SK-MEL-5 (cell line): ENCODE measurements at regions not wholly inside any gene's neighbourhood (a gene's known extent, or its start where the extent isn't known, plus 50 kb on each side); places are given as distances from the start of the nearest gene placed in this dataset.
"Not testable (repeated sequence)": the region's sequence is repeated elsewhere in the genome, so short reads cannot be mapped to it uniquely, and the experiment has no call there.

Experiments
- DNase-seq: peaks from one replicate; pipeline ENCODE4 v3.0.0-alpha.2; 2016; ENCODE audit warnings: low read depth, low spot score
- in situ Hi-C: cut with HindIII; loops from 2 replicates; pipeline ENCODE4 v1.10.0; 2016; ENCODE audit warnings: low sequenced_read_pairs, high pct_unique_total_duplicates, low pct_unique_long_range_greater_than_20kb

DNA sequence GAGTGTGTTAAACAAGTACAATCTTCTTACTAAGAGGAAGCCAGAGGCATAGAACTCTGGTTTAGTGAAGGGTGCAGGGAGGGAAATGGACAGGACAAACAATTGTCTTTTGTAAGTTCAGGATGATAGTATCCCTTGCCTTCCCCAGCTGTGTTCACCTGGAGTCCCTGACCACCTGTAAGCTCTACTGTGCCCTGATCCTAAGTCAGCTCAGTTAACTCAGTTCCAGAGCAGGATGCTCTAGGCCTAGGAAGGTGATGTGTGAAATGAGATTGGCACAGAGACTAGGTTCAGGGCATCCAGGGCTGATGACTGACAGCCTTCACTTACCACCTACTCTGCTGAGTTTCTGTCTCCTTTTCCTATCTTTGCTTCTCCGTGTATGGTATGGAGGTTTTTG lies 333.0 kb downstream of the SUCLG1 start:
- in situ Hi-C loops: no loop called here
- no peak for DNase-seq

- no peak for DNase-seq
- in situ Hi-C loops: no loop called here
These were observed 342.9 kb downstream of the SUCLG1 start for GRCh38 chr2:84116143-84116542.

DNA sequence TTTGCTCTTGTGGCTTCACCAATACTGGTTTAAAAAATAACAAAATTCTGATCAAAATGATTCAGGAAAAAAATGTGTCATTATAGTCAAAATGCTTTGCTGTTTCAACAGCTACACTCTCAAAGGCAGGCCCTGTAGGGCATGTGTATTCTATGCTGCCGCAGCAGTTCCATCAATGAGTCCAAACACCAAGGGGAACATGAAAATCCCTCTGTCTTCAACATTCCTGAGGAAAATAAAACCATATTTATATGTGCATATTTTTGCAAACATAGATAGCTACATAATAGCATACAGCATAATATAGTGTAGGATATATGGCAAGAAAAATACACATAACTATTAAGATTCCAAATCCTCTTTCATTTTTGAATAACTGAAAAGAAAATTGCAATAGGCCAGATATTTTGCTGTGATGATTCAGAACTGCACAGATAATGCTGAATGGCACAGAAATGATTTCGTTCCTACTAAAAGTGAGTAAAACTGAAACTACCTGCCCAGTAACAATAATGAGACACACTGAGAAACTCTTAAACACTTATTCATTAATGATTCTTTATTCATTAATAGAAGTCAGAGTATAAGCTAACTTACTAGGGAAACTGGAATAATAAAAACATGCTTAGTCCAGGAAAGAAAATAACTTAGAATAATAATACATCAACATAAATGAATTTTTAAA lies 343.8 kb downstream of the SUCLG1 start:
- in situ Hi-C loops: no loop called here
- DNase-seq: no peak

- in situ Hi-C loops, DNase-seq: not testable (repeated sequence)
These were observed 355.1 kb downstream of the SUCLG1 start for GRCh38 chr2:84103816-84104527.

- in situ Hi-C loops: no loop called here
These were observed 356.8 kb downstream of the SUCLG1 start for GRCh38 chr2:84102274-84102673.

GRCh38 chr2:84088656-84089055 lies 370.4 kb downstream of the SUCLG1 start:
- in situ Hi-C loops: no loop called here

More at GRCh38 chr2:84102274-84102673, 356.8 kb downstream of the SUCLG1 start:
- no peak for DNase-seq

DNA sequence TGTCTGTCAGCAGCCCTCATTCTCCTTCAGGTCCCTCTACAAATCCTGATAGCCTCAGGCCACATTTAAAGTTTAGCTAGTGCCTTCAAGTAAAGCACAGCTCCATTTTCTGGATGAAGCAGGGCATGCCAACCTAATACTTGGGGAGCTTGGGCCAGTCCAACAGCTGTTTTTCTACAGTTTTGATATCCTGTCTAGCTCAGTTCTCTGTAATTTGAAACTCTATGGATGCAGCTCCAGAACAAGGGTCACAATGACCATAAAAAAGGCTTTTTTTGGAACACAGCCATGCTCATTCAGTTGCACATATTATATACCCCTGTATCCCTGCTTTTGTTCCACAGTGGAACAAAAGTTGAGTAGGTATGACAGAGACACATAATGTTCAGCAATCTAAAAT lies 373.5 kb downstream of the SUCLG1 start:
- DNase-seq: no peak
- in situ Hi-C loops: no loop called here

More at GRCh38 chr2:84088656-84089055, 370.4 kb downstream of the SUCLG1 start:
- no peak for DNase-seq

- in situ Hi-C loops: no loop called here
- DNase-seq: no peak
These were observed 374.2 kb downstream of the SUCLG1 start for GRCh38 chr2:84084856-84085255.

- DNase-seq: no peak
- in situ Hi-C loops: no loop called here
These were observed 375.1 kb downstream of the SUCLG1 start for GRCh38 chr2:84083984-84084383.

DNA sequence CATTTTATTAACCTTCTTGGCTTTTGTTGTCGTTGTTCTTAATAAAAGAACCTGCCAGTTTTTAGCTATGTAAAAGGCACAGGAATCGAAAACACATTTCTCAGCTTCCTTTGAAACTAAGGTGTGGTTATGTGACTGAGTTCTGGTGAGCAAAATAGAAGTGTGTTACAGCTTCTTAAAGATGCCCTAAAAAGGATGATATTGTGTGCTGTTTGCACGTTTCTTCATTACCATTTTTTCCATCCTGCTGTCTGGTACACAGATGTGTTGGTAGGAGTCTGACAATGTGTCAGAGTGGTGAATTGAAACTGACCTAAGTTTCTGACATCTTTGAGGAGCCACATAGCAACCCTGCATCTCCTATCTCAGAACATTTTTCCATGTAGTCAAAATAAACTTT lies 380.6 kb downstream of the SUCLG1 start:
- in situ Hi-C loops: no loop called here
- no peak for DNase-seq

DNA sequence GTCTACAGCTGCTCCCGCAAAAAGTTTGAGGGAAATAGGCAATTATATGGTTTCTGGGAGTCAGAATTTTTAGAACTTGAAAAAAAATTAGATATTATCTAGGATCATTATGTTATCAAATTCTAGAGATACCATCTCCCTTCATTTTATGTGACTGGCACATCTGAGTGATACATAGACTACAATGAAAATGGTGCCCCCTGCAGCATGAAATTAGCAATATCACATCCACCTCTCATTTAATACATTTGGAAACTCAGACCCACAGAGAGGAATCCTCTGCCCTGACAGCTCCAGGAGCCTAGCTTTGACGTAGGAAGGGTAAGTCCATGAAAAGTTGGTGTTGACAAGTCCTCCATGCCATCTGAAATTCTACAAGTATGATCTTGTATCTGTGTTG lies 381.6 kb downstream of the SUCLG1 start:
- in situ Hi-C loops: no loop called here
- DNase-seq: peak; percentile 77

DNA sequence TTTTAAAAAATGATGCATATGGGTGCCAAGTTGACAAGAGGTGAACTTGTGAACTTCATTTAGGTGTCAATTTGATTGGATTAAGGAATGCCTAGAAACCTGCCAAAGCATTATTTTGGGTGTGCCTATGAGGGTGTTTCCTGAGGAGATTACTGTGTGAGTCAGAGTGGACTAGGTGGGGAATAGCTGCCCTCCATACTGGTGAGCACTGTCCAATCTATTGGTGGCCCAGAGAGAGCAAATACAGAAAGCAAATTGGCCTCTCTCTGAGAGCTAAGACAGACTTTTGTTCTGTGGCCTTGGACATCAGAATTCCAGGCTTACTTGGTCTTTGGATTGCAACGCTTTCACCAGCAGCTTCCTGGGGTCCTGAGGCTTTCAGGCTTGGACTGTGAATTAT lies 388.0 kb downstream of the SUCLG1 start:
- no peak for DNase-seq
- in situ Hi-C loops: no loop called here

- no peak for DNase-seq
- in situ Hi-C loops: no loop called here
These were observed 393.2 kb downstream of the SUCLG1 start for GRCh38 chr2:84065857-84066256.

DNA sequence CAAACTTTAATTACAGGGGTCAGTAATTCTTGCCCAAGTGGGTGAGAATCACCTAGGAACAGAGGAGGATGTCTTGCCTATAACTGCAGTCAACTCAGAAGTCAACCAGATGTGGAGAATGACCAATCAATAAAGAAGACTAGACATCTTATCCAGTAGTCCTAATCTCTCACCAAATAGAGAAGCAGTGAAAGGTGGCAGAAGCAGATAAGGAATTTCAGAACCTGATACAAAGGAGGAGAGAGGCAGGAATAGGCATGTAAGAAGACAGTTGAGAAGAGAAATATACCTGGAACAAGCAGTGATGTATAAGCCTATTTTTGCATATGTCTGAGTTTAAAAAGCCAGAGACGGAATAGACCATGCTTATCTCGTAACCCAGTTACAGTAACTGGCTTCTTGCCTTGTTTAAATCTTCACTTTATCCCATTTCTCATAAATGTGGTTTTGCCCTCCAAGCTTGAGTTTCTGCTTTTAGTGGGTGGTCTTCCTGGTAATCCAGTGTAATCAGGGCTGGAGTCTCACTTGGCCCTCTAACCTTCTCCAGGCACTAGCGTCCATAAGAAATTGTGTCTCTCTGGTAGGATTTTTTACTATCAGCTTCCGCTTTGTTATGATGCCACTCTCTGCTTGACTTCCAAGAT lies 401.0 kb downstream of the SUCLG1 start:
- DNase-seq: no peak
- in situ Hi-C loops: no loop called here

GRCh38 chr2:84055816-84056215 lies 403.3 kb downstream of the SUCLG1 start:
- no peak for DNase-seq
- in situ Hi-C loops: no loop called here

DNA sequence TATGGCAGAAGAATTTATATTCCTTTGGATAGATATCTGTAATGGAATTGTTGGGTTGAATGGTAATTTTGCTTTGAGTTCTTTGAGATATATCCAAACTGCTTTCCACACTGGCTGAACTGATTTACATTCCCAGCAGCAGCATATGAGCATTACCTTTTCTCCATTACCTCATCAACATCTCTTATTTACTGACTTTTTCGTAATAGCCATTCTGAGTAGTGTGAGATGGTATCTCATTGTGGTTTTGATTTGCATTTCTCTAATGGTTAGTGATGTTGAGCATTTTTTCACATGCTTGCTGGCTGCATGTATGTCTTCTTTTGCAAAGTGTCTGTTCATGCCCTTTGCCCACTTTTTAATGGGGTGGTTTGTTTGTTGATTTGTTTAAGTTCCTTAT lies 404.5 kb downstream of the SUCLG1 start:
- in situ Hi-C loops, DNase-seq: not testable (repeated sequence)

DNA sequence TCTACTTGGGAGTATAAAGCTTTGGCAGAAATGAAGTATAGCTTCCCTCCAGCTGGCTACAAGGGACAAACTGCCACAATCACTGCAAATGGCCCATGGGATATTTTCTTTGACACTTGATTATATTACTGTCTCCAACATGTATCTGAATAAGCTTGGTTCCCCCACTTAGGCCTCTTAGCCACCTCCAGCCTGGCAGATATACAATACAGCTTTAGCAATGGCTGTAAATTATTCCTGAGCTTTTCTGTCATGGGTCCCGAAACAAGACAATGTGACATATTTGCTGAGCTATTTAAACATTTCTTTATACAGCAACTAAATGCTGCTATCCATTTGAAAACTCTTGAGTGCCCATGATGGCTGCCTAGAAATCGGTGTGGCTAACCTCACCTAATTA lies 406.2 kb downstream of the SUCLG1 start:
- DNase-seq: no peak
- in situ Hi-C loops: no loop called here

DNA sequence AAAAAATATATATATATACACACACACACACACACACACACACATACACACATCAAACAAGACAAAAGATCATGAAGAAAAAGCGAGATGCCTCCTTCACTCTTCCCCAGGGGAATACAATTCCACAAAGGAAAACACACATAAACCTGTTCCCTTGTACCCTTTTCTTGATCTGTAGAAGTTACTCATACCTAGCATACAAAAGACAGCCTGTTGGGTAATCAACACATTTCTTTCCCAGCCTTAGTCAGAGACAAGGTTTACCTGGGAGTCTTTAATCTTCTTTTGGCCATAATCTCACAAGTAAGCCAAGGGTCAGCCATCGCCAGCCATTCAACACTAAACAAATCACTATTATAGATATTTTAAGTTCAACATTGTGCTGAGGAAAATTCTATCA lies 407.0 kb downstream of the SUCLG1 start:
- in situ Hi-C loops: no loop called here
- no peak for DNase-seq

DNA sequence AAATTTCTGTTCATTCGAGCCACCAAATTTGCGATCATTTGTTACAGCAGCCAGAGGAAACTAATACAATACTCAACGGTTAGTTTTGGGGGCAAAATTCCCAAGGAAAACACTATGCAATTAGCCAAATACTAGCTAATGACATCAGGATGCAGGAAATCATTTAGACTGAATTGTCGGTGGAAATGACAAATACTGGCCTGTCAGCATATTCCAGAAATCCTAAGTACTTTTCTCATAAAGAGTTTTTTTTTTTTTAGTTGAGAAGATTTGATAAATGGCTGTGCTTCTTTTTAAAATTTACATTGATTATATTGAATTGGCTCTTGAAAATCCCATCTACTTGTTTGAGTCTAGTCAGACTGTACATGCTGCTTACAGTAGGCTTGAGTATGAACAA lies 410.1 kb downstream of the SUCLG1 start:
- DNase-seq: no peak
- in situ Hi-C loops: no loop called here
